ENCODE measurements at regions not wholly inside any gene's neighbourhood (a gene's known extent, or its start where the extent isn't known, plus 50 kb on each side); places are given as distances from the start of the nearest gene placed in this dataset.
"Not testable (repeated sequence)": the region's sequence is repeated elsewhere in the genome, so short reads cannot be mapped to it uniquely, and the experiment has no call there.

- DNase-seq = no peak
Measured at GRCh38 chr18:77373730-77374445, 124.2 kb downstream of the GALR1 start.

- DNase-seq = no peak
Measured at GRCh38 chr18:77374446-77374805, 124.8 kb downstream of the GALR1 start.

GRCh38 chr18:77376043-77376732 lies 126.5 kb downstream of the GALR1 start:
- peak; percentile 43 for DNase-seq

GRCh38 chr18:77376733-77377094 lies 127.1 kb downstream of the GALR1 start:
- no peak for DNase-seq

GRCh38 chr18:77377813-77378212 lies 128.2 kb downstream of the GALR1 start:
- DNase-seq = no peak

GRCh38 chr18:77379976-77380509 lies 130.4 kb downstream of the GALR1 start:
- no peak for DNase-seq

GRCh38 chr18:77380695-77381094 lies 131.0 kb downstream of the GALR1 start:
- no peak for DNase-seq

- DNase-seq = no peak
Measured at GRCh38 chr18:77392321-77392720, 142.7 kb downstream of the GALR1 start.

GRCh38 chr18:77393519-77393918 lies 143.9 kb downstream of the GALR1 start:
- DNase-seq = no peak

GRCh38 chr18:77395953-77396352 lies 146.3 kb downstream of the GALR1 start:
- no peak for DNase-seq

- no peak for DNase-seq
Measured at GRCh38 chr18:77397056-77397455, 147.4 kb downstream of the GALR1 start.

- no peak for DNase-seq
Measured at GRCh38 chr18:77397617-77398016, 148.0 kb downstream of the GALR1 start.

- DNase-seq = no peak
Measured at GRCh38 chr18:77400561-77400960, 150.9 kb downstream of the GALR1 start.

GRCh38 chr18:77401173-77401572 lies 151.5 kb downstream of the GALR1 start:
- no peak for DNase-seq

GRCh38 chr18:77403969-77404535 lies 154.4 kb downstream of the GALR1 start:
- no peak for DNase-seq

GRCh38 chr18:77405096-77405495 lies 155.4 kb downstream of the GALR1 start:
- DNase-seq = no peak

GRCh38 chr18:77407733-77408132 lies 158.1 kb downstream of the GALR1 start:
- no peak for DNase-seq

GRCh38 chr18:77421546-77421945 lies 171.9 kb downstream of the GALR1 start:
- DNase-seq = not testable (repeated sequence)

GRCh38 chr18:77422974-77423867 lies 173.6 kb downstream of the GALR1 start:
- no peak for DNase-seq

- DNase-seq = no peak
Measured at GRCh38 chr18:77433076-77433475, 183.4 kb downstream of the GALR1 start.

- DNase-seq = no peak
Measured at GRCh38 chr18:77439888-77440287, 190.2 kb downstream of the GALR1 start.

- no peak for DNase-seq
Measured at GRCh38 chr18:77442393-77442792, 192.7 kb downstream of the GALR1 start.

- no peak for DNase-seq
Measured at GRCh38 chr18:77444385-77444784, 194.7 kb downstream of the GALR1 start.
